ENCODE measurements at regions not wholly inside any gene's neighbourhood (a gene's known extent, or its start where the extent isn't known, plus 50 kb on each side); places are given as distances from the start of the nearest gene placed in this dataset.

- TF ChIP-seq CTCF (IDR thresholded peaks at IDR 0.05) (no peak), POLR2A (IDR thresholded peaks at IDR 0.05) (no peak)
Measured at GRCh38 chr17:72458301-72458700, 337.5 kb downstream of the SOX9 start.
